Right atrium auricular region (tissue), 2 donors: ENCODE measurements at regions not wholly inside any gene's neighbourhood (a gene's known extent, or its start where the extent isn't known, plus 50 kb on each side); places are given as distances from the start of the nearest gene placed in this dataset.

Source experiments
- DNase-seq: peaks from one replicate; pipeline ENCODE4 v3.0.0-alpha.2; 2019; ENCODE audit warnings: low spot score
- H3K27ac ChIP-seq, 2 donors: fragments of 200-600 bp; sonication (generic); 1 replicate in 1 of 2; 2 replicates in 1 of 2; pipeline ENCODE4 v1.5.1; 2016 to 2019
- H3K27me3 ChIP-seq, 2 donors: fragments of 200-600 bp; sonication (generic); one replicate each; pipeline versions ENCODE4 v1.5.1 to v1.6.0; 2017 to 2019
- H3K36me3 ChIP-seq: fragments of 200-600 bp; sonication (generic); one replicate; pipeline ENCODE4 v1.5.1; 2016
- H3K4me1 ChIP-seq, 2 donors: fragments of 200-600 bp; sonication (generic); one replicate each; pipeline versions ENCODE4 v1.5.1 to v1.6.0; 2017 to 2019
- H3K4me3 ChIP-seq, 2 donors: fragments of 200-600 bp; sonication (generic); 1 replicate in 1 of 2; 2 replicates in 1 of 2; pipeline ENCODE4 v1.5.1; 2017 to 2019; ENCODE audit warnings: mild to moderate bottlenecking in 1 of 2, moderate library complexity in 1 of 2
- H3K9me3 ChIP-seq, 2 donors: fragments of 200-600 bp; sonication (generic); one replicate each; pipeline ENCODE4 v1.5.1; 2019
- CTCF ChIP-seq, 2 donors: fragments of 200-600 bp; sonication (generic); IDR thresholded peaks; one replicate each; pipeline ENCODE4 v1.5.1; 2019; ENCODE audit warnings: antibody characterized with exemption in 2 of 2

- Histone ChIP-seq H3K36me3 (no peaks in the 10 kb centered on the region), H3K27ac (no peak overlapping the region), H3K27me3 (no peaks in the 10 kb centered on the region), H3K4me1 (no peaks in the 10 kb centered on the region), H3K9me3 (no peaks in the 10 kb centered on the region), H3K4me3 (no peak overlapping the region)
- DNase-seq, result peak; percentile 38
- TF ChIP-seq CTCF (IDR thresholded peaks at IDR 0.05), result no peak
Observed at GRCh38 chr18:78900938-78901909, 78.4 kb upstream of the SALL3 start.

GRCh38 chr18:78901923-78902794, 77.5 kb upstream of the SALL3 start:
- no peaks in the 10 kb centered on the region for H3K4me1 ChIP-seq
- H3K36me3 ChIP-seq, result no peaks in the 10 kb centered on the region
- H3K9me3 ChIP-seq, result no peaks in the 10 kb centered on the region
- no peaks in the 10 kb centered on the region for H3K27me3 ChIP-seq
- TF ChIP-seq CTCF (IDR thresholded peaks at IDR 0.05), result no peak
- H3K27ac ChIP-seq, result no peak overlapping the region
- no peak overlapping the region for H3K4me3 ChIP-seq
- DNase-seq, result peak; percentile 9

- peak; percentile 47 for DNase-seq
- Histone ChIP-seq H3K9me3 (no peaks in the 10 kb centered on the region), H3K36me3 (no peaks in the 10 kb centered on the region), H3K4me3 (no peak overlapping the region), H3K27ac (no peak overlapping the region), H3K27me3 (no peaks in the 10 kb centered on the region), H3K4me1 (no peaks in the 10 kb centered on the region)
- no peak for TF ChIP-seq CTCF (IDR thresholded peaks at IDR 0.05)
Observed at GRCh38 chr18:78902795-78903435, 76.7 kb upstream of the SALL3 start.

DNA sequence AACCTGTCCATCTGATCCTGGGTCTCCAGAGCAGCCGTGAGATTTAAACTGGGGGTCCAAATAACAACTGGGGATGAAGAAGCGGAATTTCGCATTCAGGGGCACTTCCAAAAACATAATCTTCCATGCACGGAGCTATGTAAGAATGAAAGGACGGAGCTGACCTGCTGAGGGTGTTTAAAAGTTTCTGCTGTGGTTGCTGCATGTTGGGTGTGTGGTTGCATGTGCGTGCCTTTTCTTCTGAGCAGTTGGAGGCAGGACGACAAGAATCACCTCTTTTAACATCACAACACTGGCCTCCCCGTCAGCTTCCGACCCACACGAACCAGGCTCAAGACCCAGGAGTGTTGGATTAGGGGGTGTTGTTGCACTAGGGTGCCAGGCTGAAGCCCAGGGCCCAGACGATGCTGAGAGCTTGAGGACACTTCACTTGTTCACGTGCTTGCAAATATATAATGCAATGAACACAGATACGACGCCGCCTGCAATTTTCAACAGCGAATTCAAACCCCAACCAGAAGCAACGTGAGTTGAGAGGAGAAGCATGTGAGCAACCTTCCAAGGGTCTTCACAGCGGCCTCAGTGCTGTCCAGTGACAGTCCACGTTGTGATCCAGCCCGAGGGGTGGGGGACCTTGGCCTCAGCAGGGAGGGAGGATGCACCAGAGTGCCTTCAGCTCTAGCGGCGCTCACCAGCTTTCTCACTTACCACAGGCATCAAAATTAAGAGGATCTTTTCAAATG, 76.0 kb upstream of the SALL3 start:
- no peaks in the 10 kb centered on the region for H3K9me3 ChIP-seq
- no peak overlapping the region for H3K27ac ChIP-seq
- no peaks in the 10 kb centered on the region for H3K4me1 ChIP-seq
- no peaks in the 10 kb centered on the region for H3K27me3 ChIP-seq
- no peak overlapping the region for H3K4me3 ChIP-seq
- H3K36me3 ChIP-seq, result no peaks in the 10 kb centered on the region
- TF ChIP-seq CTCF (IDR thresholded peaks at IDR 0.05), result no peak
- peak; percentile 42 for DNase-seq

DNA sequence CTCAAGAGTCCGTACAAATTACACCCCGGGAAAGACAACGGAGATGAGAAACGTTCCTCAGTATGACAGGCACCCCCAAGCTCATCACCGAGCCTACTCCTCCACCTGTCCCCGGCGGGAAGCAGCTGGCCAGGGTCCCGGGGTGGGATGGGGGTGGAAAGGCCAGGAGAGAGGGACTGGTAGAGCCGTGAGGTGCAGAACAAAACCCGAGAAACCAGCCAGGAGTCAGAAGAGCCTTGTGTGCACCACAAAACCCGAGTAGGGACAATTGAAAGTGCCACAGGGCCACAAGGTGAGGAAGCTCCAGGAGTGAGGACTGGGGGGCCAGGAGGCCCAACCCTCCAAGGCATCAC, 75.5 kb upstream of the SALL3 start:
- no peak overlapping the region for H3K4me3 ChIP-seq
- H3K4me1 ChIP-seq, result no peaks in the 10 kb centered on the region
- DNase-seq, result peak; percentile 51
- no peak for TF ChIP-seq CTCF (IDR thresholded peaks at IDR 0.05)
- H3K27ac ChIP-seq, result no peak overlapping the region
- H3K9me3 ChIP-seq, result no peaks in the 10 kb centered on the region
- H3K36me3 ChIP-seq, result no peaks in the 10 kb centered on the region
- no peaks in the 10 kb centered on the region for H3K27me3 ChIP-seq
